Left renal cortex interstitium (tissue), 4 donors: ENCODE measurements at regions not wholly inside any gene's neighbourhood (a gene's known extent, or its start where the extent isn't known, plus 50 kb on each side); places are given as distances from the start of the nearest gene placed in this dataset.

ENCODE experiments used
- DNase-seq, 4 donors: peaks; one replicate each; pipeline ENCODE4 v3.0.0-alpha.2; 2013; ENCODE audit warnings: low read depth in 4 of 4, low spot score in 2 of 4, missing footprints in 1 of 4

DNA sequence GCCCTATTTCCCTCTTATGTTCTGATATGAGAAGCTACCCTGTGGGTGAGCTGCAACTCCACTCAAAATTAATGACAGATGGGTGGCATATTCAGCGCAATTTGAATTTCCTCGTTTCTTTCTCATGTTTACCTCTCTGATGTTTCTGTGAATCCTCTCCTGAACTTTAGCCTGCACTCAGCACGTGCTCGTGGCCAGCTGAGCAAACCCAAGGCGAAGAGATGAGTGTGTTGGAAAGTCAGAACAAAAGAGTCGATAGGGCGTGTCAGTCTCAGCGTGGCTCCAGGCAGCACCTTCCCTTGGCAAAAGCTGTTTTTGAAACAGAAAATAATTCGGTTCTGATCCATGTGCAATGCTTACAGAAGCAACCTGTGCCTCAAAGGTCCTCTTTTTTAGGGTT is 226.1 kb upstream of the GMDS start:
- DNase-seq: no peak

GRCh38 chr6:2469428-2469827 is 224.0 kb upstream of the GMDS start:
- no peak for DNase-seq

DNA sequence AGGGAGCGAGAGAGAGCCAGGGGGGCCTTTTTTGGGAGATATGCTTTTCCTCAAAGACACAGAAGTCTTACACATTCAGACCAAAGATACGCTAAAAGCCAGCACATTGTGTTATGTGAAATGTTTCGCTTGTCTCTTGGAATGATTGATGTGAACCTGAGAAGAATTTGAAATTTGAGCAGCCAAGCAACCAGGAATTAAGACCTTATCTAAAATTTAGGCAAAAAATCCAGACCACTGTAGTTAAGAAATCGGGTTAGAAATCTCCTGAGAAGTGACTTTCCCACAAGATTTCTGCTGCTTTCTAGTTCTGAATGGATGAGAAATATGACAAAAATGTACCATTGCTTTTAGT is 223.2 kb upstream of the GMDS start:
- DNase-seq: no peak

- DNase-seq: no peak
Observed at GRCh38 chr6:2467929-2468600, 222.7 kb upstream of the GMDS start.

DNA sequence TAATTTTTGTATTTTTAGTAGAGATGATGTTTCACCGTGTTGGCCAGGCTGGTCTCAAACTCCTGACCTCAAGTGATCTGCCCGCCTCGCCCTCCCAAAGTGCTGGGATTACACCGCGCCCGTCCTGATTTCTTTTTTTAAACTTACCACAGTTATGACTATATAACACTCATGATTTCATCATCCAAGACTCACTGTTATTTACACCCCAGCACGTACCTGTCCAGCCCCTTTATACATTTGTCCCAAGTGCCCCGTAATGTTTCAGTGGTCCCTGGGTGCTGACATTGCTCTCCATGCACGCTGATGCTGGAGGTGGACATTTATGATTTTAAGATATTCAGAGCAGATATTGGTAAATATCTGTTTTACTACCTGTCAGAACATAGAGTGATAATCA is 219.9 kb upstream of the GMDS start:
- no peak for DNase-seq

DNA sequence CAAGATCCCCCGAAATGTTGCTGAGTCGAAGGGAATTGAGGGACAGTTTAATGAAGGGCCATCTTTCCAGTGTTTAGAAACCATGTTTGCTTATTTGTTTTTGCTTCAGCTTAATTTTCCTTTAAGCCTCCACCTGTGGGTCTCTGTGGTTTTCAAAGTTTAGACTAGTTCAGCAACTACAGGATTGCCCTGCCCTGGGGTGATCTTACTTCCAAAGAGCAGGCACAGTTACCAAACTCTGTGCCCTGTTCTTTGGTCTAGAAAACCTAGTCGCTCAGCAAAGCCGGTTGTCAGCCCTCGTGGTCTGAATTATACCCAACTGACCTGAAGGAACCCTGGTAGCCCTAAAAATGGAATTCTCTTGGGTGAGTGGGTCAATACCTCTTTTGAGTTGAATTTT is 219.2 kb upstream of the GMDS start:
- no peak for DNase-seq

- DNase-seq: no peak
Observed at GRCh38 chr6:2462831-2463230, 217.4 kb upstream of the GMDS start.

DNA sequence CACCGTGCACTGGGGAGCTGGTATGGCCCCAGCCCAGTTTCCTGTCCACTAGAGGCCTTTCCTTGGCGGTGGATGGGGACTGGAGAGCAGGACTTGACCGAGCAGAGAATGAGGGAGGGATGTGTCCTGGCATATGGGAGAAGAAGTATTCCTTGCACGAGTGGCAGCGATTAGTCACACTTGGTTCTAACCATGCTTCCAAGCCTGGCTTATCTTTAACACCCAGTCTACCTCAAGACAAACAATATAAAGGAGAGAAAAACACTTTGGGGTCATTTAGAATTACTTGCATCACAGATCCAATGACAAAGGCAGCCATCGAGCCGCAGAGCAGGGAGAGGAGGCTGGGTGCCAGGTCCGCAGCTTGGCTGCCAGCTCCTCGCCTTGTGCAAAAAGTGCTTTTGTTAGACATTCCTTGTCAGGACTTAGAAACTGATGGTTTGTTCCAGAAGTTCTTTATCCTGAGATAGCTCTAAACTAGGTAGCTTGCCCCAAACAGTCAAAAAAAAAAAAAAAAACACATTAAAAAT is 214.9 kb upstream of the GMDS start:
- DNase-seq: no peak

GRCh38 chr6:2454180-2454579 is 208.8 kb upstream of the GMDS start:
- no peak for DNase-seq

DNA sequence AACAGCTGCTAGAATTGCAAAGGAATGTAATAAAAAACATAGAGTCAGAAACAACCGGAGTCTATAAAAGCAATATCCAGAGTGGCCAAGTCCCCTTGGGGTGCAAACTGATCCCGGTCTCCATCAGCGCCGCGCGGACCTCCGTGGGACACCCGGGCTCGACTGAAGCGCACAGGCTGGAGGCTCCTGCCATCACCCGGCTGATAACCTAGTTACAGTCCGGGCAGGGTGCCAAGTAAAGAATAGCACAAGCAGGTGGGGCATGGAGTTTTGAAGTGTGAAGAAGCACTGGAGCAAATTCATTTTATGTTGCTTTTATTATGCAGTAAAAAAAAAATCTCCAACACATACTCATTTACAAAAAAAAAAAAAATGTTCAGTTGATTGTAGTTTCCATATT is 205.1 kb upstream of the GMDS start:
- DNase-seq: no peak

- DNase-seq: no peak
Observed at GRCh38 chr6:2449572-2449940, 204.2 kb upstream of the GMDS start.

DNA sequence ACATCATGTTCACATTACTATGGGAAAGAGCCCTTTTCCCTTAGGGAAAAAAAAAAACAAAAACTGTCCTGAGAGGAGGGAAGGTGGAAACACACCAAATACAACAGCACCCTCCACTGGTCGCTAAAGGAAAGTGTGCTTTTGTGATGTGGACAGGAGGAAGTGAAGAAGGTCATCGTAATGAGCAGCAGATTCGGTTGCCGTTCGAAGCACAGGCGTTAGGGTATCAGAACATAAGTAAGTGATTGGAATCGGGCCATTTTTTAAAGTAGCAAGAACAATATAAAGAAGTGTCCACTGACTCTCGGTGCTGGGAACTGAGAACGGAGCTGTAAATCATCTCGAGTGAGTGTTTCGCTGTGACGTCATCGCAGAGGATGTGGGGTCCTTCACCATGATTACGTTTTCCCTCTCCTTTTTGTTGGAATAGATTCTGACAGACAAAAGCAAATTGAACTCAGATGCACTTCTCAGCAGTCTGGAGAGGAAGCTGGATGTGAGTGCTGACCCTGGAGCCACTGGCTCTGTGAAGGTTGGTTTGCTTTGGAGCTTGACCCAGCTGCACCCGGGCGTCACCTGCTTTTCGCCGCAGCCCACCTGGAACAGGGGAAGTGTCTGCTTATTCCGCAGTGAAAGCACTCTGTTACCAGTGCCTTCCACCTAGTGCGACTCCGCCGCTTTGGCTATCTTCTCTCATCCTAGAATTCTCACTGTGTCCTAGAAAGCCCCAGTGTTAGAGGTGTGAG is 203.6 kb upstream of the GMDS start:
- peak in 3 of 4 donors; percentile 58 to 78 (median 76) for DNase-seq

DNA sequence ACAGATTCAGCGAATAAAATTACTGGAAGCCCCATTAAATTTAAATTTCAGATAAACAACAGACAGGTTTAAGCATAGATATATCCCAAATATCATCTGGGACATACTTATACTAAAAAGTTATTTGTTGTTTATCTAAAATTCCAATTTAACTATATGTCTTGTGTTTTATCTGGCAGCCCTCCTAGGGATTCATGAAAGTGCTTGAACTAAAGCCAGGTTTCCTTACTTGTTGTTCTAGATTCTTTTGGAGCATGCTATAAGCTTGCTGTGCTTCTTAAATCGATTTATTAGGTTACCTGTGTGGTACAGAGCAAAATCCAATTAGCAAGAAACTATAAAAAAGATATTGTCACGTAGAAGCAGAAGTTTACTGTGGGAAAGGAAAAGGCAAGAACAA is 202.5 kb upstream of the GMDS start:
- DNase-seq: no peak

DNA sequence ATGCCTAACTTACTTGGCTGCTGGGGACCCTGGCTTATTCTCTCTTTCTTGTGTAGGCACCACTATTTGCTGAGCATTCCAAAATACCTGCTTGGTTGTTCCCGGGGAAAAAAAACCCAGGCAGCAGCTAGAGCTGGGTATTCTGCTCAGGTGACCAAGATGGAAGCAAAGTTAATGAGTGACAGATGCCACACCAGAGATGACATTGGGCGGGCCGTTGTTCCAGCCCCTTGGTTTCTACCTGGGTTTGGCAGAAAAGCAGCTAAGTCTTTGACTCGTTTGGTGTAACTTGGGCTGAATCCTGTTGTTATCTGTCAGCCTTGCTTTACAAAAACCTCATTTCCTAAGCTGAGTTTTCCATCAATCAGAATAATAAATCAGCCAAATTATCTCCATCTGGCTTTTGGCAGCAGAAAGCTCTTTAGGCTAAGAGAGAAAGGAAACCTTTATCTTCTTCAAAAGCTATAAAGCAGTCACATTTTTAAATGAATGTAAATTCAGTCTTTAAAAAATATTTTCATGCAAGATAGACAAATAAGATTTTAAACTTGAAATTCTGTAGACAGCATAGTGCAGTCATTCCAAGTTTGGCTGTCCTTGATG is 202.0 kb upstream of the GMDS start:
- DNase-seq: no peak

DNA sequence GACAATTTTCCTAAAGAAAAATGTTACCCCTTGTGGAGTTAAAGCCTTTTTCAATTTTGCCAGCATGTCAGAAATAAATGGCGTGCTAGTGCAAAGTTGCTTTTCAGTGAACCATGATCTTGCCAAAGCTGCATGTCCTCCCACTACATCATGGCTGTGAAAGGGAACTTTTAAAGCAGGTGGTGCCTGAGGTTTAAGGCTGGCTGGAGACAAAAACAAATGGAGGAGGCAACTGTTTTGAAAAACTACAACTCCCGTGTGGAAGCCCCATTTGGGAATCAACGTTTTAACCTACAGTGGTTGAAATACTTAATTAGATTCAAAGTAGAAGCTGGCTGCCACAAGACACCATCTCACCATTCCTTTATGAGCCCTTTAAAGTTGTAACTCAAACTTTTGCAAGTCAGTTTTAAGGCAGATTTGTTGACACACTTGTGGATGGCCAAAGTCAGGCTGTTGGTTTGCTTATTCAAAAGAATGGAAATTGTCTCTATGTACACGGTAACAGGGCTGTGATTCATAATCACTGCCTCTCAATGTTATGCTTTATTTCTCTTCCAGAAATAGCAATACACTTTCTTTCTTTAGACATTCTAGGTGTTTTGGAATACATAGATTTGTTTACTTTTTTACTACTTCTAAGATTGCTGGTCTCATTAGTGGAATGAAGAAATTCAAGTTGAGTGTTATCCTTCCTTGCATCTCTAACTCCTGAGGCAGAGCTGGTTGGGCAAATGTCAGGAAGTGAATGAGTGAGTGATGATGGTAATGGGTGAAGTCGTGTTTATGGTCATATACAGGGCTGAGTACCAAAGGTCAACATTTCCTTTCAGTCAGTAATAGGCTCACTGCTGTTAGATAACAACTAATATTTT is 196.4 kb upstream of the GMDS start:
- DNase-seq: no peak

- no peak for DNase-seq
Observed at GRCh38 chr6:2440516-2440915, 195.1 kb upstream of the GMDS start.

DNA sequence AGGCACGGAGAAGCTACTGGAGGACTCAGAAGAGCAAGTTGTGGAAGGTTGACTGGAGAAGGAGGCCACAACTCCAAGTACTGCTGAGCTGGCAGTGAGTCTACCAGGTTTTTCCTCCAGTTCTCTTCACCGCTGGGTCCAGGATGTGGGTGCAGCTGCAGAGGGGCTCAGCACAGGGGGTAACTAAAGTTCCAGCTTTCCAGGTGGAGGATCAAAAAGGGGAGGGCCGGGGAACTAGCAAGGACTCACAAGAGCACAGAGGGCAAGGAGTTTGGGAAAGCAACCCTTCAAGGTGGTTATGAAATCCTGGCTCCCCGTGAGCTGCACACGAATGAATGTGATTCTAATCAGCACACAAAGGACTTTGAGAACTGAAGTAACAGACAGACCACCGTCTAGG is 194.2 kb upstream of the GMDS start:
- DNase-seq: no peak

DNA sequence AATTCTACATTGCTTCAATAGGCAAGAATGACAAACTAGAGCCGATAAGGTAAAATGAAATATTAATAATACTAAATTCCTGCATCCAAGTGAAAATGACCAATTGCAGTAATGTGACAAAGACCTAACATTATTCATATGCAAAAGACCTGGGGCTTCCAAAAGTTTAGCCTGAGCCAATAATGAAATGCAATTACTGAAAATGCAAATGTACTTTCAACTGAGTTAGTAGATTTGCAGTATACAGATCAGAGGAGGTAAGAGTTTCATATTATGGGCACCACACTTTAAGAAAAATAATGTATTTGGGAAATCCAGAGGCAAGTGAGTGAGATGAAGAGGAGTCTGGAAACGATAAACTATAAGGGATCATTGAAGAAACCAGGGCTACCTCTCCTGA is 193.7 kb upstream of the GMDS start:
- no peak for DNase-seq

DNA sequence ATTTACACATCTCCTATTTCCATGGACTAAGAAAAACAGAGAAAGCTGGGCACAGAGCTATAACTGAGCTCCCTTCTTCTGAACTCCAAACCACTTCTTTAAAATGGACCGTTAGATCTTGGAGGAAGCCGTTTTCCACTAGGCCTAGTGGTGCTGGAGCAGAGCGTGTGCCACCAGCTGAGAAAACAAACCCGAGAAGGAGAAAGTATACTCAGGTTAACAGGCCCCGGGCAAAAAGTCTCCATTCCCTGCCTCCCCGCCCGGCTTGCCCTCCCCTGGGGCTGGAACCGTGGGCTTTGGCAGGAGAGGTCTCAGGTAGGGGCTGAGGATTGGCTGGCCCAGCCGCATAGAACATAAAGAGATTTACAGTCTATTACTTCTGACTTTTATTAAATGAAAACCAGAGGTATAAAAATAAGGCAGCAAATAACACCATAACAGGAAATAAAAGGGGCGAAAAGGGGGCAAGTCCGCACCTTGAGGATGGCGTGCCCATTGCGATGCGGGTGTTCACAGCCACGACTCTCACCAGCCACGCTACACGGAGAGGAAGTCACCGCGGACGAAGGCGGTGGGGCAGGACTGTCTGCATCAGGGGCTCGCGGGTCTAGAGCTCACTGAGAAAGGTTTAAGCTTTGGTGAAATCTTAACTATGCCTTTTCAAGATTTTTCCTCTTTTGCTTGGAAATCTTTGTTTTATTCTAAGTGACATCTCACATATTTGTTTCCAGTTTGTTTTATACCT is 191.2 kb upstream of the GMDS start:
- DNase-seq: no peak

GRCh38 chr6:2435323-2435722 is 189.9 kb upstream of the GMDS start:
- no peak for DNase-seq
